Liver (tissue), 7 donors: ENCODE measurements at regions not wholly inside any gene's neighbourhood (a gene's known extent, or its start where the extent isn't known, plus 50 kb on each side); places are given as distances from the start of the nearest gene placed in this dataset.

ENCODE experiments used
- DNase-seq: peaks from one replicate; pipeline ENCODE4 v3.0.0-alpha.2; 2017; ENCODE audit warnings: low spot score
- H3K27ac ChIP-seq, 2 donors: one replicate each; pipeline ENCODE4 v1.7.0; 2013; ENCODE audit warnings: inconsistent platforms in 2 of 2, low read length in 2 of 2, control low read depth in 1 of 2, low read depth in 1 of 2, mild to moderate bottlenecking in 1 of 2
- H3K27me3 ChIP-seq, 4 donors: one replicate each; pipeline versions ENCODE4 v1.6.1 to v1.7.0; 2013; ENCODE audit warnings: low read length in 3 of 4, inconsistent platforms in 1 of 4, mild to moderate bottlenecking in 1 of 4, moderate library complexity in 1 of 4; ENCODE audit not compliant: control insufficient read depth in 4 of 4, insufficient read depth in 4 of 4
- H3K36me3 ChIP-seq, 4 donors: one replicate each; pipeline versions ENCODE4 v1.6.1 to v1.7.0; 2013; ENCODE audit warnings: low read length in 3 of 4, mild to moderate bottlenecking in 3 of 4, low read depth in 1 of 4, moderate library complexity in 1 of 4; ENCODE audit not compliant: control insufficient read depth in 4 of 4, insufficient read depth in 3 of 4
- H3K4me1 ChIP-seq, 4 donors: one replicate each; pipeline versions ENCODE4 v1.6.1 to v1.7.0; 2013; ENCODE audit warnings: low read length in 3 of 4, mild to moderate bottlenecking in 3 of 4, moderate library complexity in 1 of 4; ENCODE audit not compliant: control insufficient read depth in 4 of 4, insufficient read depth in 4 of 4
- H3K4me3 ChIP-seq, 3 donors: one replicate each; pipeline versions ENCODE4 v1.6.1 to v1.7.0; 2013; ENCODE audit warnings: low read length in 3 of 3, control low read depth in 1 of 3, low read depth in 1 of 3, mild to moderate bottlenecking in 1 of 3
- H3K9ac ChIP-seq, 2 donors: one replicate each; pipeline ENCODE4 v1.7.0; 2013; ENCODE audit warnings: low read length in 2 of 2, mild to moderate bottlenecking in 2 of 2, moderate library complexity in 2 of 2, control low read depth in 1 of 2, low read depth in 1 of 2
- H3K9me3 ChIP-seq, 4 donors: one replicate each; pipeline versions ENCODE4 v1.6.1 to v1.7.0; 2013; ENCODE audit warnings: low read length in 3 of 4; ENCODE audit not compliant: control insufficient read depth in 4 of 4
- FOXA1 ChIP-seq: IDR thresholded peaks from 2 replicates; pipeline ENCODE4 v1.6.1; 2016; ENCODE audit warnings: antibody characterized with exemption
- FOXA2 ChIP-seq: IDR thresholded peaks from 2 replicates; pipeline ENCODE4 v1.6.1; 2016; ENCODE audit warnings: antibody characterized with exemption
- HNF4A ChIP-seq, 2 donors: conservative IDR thresholded peaks; 2 replicates each; pipeline ENCODE4 v1.6.1; 2016; ENCODE audit warnings: antibody characterized with exemption in 2 of 2, mild to moderate bottlenecking in 2 of 2
- HNF4G ChIP-seq: IDR thresholded peaks from 2 replicates; pipeline ENCODE4 v1.6.1; 2016; ENCODE audit warnings: antibody characterized with exemption
- MAX ChIP-seq: IDR thresholded peaks from 2 replicates; pipeline ENCODE4 v1.6.1; 2016; ENCODE audit warnings: antibody characterized with exemption
- NR2F2 ChIP-seq: IDR thresholded peaks from 2 replicates; pipeline ENCODE4 v1.6.1; 2016; ENCODE audit warnings: antibody characterized with exemption
- REST ChIP-seq: IDR thresholded peaks from 2 replicates; pipeline ENCODE4 v1.6.1; 2016; ENCODE audit warnings: antibody characterized with exemption, mild to moderate bottlenecking
- RXRA ChIP-seq, 2 donors: IDR thresholded peaks; 2 replicates each; pipeline ENCODE4 v1.6.1; 2017 to 2018; ENCODE audit warnings: antibody characterized with exemption in 2 of 2, mild to moderate bottlenecking in 1 of 2
- SP1 ChIP-seq: IDR thresholded peaks from 2 replicates; pipeline ENCODE4 v1.6.1; 2018; ENCODE audit warnings: antibody characterized with exemption, mild to moderate bottlenecking
- TAF1 ChIP-seq: conservative IDR thresholded peaks from 2 replicates; pipeline ENCODE4 v1.6.1; 2016; ENCODE audit warnings: antibody characterized with exemption, mild to moderate bottlenecking
- YY1 ChIP-seq: IDR thresholded peaks from 2 replicates; pipeline ENCODE4 v1.6.1; 2016; ENCODE audit warnings: antibody characterized with exemption, mild to moderate bottlenecking
- WGBS: extraction: QIAGEN DNeasy Blood & Tissue Kit; methylation state at CpG from one replicate; pipeline ENCODE4 v1.1.7; 2013; 5-methylcytosine and 5-hydroxymethylcytosine counted together
- TF ChIP-seq, protein P1 (sequence below): IDR thresholded peaks from 2 replicates; pipeline ENCODE4 v1.6.1; 2016; ENCODE audit warnings: antibody characterized with exemption
- donor health status: healthy.
- donor health status: healthy.
- donor health status: healthy.
- donor health status: healthy.

DNA sequence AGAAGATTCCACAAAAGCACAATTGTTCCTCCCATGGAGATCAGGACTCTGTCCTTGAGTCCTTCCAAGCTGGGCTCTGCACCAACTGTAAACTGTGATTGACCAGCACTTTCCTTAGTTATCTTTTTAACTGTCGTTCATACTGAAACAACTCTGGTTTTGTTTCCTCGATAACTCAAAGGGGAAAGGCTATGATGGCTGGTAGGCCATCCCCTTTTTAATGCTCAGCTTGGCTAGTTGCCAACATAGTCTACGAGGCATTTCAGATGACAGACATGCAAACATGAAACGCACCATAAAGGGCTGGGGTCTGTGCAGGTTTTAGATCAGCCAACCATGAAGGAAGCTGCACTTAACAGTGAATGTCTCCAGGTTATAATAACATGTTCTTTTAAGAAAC is 497.1 kb upstream of the ARID1B start:
- WGBS = 68% methylated on average over 4 of the region's 4 CpGs
- Histone ChIP-seq H3K4me3 (no peak overlapping the region), H3K36me3 (no peaks in the 10 kb centered on the region), H3K9me3 (peaks cover 0 to 2% (median under 1%) of the 10 kb centered on the region in 4 donors), H3K9ac (no peak overlapping the region), H3K27me3 (peaks cover 0 to 3% (median 0%) of the 10 kb centered on the region in 4 donors), H3K4me1 (no peaks in the 10 kb centered on the region), H3K27ac (no peak overlapping the region)
- no peak for DNase-seq
- no peak for TF ChIP-seq SP1
- TF ChIP-seq HNF4A (conservative IDR thresholded peaks at IDR 0.05) = no peak
- no peak for TF ChIP-seq TAF1
- no peak for TF ChIP-seq REST
- TF ChIP-seq FOXA1 = no peak
- no peak for TF ChIP-seq MAX

DNA sequence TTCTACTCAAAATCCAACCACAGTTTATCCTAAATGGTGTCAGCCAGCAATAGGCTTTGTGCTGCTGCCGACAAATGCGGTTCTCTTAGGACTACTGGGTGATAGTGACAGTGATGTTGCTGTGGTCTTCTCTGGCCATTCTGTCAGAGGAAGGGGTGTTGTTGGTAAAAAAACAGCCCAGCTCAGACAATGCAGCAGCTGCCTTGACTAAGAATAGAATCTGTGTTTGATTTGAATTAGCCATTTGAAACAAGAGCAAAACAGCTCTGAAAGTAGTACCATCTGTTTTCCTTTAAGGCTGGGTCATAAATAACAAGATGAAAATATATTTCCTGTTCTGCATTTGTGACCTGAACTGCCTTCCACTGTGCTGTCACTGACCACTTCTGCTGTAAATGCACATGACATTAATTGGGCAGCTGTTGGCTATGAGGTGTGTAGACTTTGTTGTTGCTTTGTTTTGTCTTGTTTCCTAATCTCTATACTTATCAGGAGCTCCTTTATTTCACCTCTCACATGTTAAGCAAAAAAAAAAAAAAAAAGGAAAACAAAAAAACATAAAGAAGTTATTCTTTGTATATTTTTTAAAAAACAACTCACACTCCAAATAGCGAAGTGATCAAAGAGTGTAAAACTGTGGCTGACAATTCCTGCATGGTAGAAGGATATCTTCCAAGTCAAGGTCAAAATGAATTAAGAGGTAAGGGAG is 497.8 kb upstream of the ARID1B start:
- peaks cover 0 to 2% (median under 1%) of the 10 kb centered on the region in 4 donors for H3K9me3 ChIP-seq
- DNase-seq = no peak
- H3K27ac ChIP-seq = no peak overlapping the region
- H3K4me3 ChIP-seq = no peak overlapping the region
- H3K9ac ChIP-seq = no peak overlapping the region
- no peak for TF ChIP-seq YY1
- TF ChIP-seq RXRA (IDR thresholded peaks at IDR 0.05) = no peak
- no peak for TF ChIP-seq MAX
- TF ChIP-seq FOXA2 = no peak
- no peak for TF ChIP-seq NR2F2
- no peak for TF ChIP-seq TAF1
- TF ChIP-seq REST = no peak
- no peak for TF ChIP-seq HNF4A (conservative IDR thresholded peaks at IDR 0.05)
- TF ChIP-seq, protein P1, sequence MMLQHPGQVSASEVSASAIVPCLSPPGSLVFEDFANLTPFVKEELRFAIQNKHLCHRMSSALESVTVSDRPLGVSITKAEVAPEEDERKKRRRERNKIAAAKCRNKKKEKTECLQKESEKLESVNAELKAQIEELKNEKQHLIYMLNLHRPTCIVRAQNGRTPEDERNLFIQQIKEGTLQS = no peak
- TF ChIP-seq HNF4G = no peak
- no peaks in the 10 kb centered on the region for H3K36me3 ChIP-seq
- H3K4me1 ChIP-seq = no peaks in the 10 kb centered on the region
- H3K27me3 ChIP-seq = peaks cover 0 to 3% (median 0%) of the 10 kb centered on the region in 4 donors
- 66% methylated on average over 3 of the region's 3 CpGs for WGBS
